GM10266 (cell line): ENCODE measurements at regions not wholly inside any gene's neighbourhood (a gene's known extent, or its start where the extent isn't known, plus 50 kb on each side); places are given as distances from the start of the nearest gene placed in this dataset.

ENCODE experiments used
- DNase-seq: peaks from one replicate; pipeline ENCODE4 v3.0.0; 2012; ENCODE audit errors: extremely low spot score
- TF ChIP-seq, protein P1 (sequence below): IDR thresholded peaks from 2 replicates; pipeline ENCODE4 v1.5.1; 2012; ENCODE audit warnings: mild to moderate bottlenecking, low read depth; ENCODE audit not compliant: control insufficient read depth, insufficient read depth; ENCODE audit errors: missing control alignments

DNA sequence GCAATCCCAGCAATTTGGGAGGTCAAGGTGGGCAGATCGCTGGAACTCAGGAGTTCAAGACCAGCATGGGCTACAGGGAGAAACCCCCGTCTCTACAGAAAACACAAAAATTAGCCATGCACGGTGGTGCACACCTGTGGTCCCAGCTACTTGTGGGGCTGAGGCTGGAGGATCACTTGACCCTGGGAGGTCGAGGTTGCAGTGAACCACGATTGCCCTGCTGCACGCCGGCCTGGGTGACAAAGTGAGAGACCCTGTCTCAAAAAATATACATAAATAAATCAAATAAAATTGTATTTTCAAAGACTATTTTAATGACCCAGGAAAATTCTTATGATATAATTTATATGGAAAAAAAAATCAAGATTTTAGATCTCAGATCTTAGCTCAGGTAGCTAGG is 191.5 kb downstream of the ZFP36L2 start:
- DNase-seq = no peak
- TF ChIP-seq, protein P1, sequence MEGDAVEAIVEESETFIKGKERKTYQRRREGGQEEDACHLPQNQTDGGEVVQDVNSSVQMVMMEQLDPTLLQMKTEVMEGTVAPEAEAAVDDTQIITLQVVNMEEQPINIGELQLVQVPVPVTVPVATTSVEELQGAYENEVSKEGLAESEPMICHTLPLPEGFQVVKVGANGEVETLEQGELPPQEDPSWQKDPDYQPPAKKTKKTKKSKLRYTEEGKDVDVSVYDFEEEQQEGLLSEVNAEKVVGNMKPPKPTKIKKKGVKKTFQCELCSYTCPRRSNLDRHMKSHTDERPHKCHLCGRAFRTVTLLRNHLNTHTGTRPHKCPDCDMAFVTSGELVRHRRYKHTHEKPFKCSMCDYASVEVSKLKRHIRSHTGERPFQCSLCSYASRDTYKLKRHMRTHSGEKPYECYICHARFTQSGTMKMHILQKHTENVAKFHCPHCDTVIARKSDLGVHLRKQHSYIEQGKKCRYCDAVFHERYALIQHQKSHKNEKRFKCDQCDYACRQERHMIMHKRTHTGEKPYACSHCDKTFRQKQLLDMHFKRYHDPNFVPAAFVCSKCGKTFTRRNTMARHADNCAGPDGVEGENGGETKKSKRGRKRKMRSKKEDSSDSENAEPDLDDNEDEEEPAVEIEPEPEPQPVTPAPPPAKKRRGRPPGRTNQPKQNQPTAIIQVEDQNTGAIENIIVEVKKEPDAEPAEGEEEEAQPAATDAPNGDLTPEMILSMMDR = no peak

DNA sequence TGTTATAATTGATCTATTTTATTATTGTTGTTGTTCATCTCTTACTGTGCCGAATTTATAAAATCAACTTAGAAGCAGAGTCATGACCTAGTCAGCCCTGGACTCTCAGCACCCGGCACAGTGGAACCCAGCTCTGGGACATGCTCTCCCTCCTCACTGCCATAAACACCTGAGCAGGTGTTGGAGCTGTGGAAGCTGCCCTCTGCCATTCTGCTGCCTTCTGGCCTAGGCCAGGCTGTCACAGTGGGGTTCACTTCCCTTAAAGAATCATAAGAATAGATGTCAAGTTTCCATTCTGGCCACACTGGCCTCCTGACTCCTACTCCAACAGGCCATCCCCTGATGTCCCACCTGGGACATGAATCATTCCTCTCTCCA is 192.2 kb downstream of the ZFP36L2 start:
- TF ChIP-seq, protein P1 = no peak
- DNase-seq = no peak

DNA sequence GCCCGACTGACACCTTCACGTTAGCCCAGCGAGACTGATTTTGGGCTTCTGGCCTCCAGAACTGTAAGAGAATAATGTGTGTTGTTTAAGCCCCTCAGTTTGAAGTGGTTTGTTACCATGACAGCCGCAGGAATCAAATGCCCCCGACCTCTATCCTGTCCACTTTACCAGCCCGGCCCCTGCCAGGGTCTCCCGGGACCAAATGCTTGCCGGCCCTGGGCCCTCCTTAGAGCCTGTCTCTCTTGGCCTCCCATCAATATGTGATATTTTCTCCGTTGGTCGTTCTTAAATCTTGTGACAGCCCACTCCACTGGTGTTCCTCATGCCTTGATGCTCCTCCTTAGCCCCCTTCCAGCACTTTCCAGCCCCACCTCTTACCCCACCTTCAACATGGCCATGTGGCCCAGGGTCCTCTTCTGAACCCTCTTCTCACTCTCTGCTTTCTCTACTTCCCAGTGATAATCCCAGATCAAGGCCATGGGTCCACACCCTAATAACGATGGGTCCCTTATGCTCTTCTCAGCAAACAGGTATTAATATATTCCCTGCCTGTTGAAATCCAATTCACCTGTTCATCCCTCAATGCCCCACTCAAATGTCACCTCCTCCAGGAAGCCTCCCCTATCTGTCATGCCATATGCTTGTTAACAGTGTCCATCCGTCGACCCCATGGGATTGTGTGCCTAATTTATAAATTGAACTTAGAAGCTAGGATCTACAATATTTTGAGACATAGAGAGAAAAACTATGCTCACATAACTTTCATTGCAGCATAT is 192.8 kb downstream of the ZFP36L2 start:
- TF ChIP-seq, protein P1 = no peak
- DNase-seq = no peak

DNA sequence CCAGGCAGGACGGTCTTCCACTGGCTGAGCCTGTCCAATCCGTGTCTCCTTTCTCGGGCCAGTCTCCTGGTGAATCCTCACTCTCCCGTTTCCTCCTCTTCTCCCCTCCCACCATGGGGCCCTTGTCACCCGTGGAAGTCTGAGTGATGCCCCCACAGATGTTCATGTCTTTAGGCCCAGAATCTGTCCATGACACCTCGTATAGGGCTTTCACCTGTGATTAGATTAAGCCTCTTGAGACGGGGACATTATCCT is 193.5 kb downstream of the ZFP36L2 start:
- TF ChIP-seq, protein P1 = no peak

DNA sequence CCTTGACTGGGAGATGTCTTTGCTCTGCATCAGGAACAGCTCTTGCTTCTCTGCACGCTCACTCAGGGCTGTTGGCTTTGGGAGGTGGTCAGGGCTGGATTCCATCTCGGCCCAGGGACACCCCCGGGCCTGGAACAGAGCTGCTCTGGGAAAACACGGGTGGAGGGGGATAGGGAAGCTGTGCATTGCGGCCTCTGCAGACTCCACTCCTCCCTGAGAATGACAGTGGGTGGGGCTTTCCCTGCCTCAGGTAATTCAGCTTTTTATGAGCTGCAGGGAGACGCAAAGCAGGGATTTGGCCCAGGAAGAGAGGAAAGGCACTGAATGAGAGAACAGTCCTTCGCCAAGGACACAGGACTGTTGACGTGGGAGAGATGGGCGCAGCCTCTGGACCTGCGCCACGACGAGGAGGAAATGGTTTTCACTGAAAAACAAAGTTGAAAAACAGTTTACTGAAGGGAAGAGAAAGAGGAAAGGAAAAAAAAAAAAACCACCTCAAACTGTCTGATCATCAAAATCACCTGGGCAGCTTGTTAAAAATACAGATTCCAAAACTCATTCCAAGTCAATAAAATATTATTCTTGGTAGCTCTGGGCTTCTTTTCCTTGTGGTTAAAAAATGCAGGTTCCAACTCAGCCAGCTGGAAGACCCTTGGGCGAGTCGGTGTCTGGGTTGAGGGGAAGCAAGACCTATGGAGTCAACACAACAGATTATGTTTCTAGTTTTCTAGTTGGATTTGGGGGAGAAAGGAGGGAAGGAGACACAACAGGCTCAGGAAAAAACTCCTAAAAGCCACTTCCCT is 194.0 kb downstream of the ZFP36L2 start:
- TF ChIP-seq, protein P1 = no peak

More for the DNA sequence above, 193.5 kb downstream of the ZFP36L2 start:
- no peak for DNase-seq

DNA sequence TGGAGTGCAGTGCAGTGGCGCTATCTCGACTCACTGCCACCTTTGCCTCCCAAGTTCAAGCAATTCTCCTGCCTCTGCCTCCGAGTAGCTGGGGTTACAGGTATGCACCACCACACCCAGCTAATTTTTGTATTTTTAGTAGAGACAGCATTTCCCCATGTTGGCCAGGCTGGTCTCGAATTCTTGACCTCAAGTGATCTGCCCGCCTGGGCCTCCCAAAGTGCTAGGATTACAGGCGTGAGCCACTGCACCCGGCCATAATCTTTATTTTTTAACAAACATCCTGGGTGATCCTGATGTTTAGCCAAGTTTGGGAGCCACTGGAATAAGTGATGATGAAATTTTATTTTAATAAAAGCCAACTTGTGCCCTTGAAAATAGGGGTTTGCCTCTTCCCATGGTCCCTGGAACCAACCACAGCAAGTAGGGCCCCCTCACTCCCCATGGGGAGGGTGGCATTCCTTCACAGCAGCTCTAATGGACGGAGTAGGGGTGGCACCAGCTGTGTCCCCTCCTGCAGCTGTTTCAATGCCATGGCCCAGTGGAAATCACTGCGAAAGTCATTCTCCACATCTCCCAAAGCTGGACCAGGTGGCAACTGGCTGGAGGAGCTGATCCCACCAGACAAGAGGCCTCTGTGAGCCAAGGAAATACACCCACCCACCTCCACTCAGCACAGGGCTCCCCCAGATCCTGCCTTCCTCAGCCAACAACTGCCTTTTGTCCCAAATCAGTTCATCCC is 194.8 kb downstream of the ZFP36L2 start:
- DNase-seq = no peak
- TF ChIP-seq, protein P1 = no peak

More for the DNA sequence above, 194.0 kb downstream of the ZFP36L2 start:
- no peak for DNase-seq
